ENCODE measurements at regions not wholly inside any gene's neighbourhood (a gene's known extent, or its start where the extent isn't known, plus 50 kb on each side); places are given as distances from the start of the nearest gene placed in this dataset.

DNA sequence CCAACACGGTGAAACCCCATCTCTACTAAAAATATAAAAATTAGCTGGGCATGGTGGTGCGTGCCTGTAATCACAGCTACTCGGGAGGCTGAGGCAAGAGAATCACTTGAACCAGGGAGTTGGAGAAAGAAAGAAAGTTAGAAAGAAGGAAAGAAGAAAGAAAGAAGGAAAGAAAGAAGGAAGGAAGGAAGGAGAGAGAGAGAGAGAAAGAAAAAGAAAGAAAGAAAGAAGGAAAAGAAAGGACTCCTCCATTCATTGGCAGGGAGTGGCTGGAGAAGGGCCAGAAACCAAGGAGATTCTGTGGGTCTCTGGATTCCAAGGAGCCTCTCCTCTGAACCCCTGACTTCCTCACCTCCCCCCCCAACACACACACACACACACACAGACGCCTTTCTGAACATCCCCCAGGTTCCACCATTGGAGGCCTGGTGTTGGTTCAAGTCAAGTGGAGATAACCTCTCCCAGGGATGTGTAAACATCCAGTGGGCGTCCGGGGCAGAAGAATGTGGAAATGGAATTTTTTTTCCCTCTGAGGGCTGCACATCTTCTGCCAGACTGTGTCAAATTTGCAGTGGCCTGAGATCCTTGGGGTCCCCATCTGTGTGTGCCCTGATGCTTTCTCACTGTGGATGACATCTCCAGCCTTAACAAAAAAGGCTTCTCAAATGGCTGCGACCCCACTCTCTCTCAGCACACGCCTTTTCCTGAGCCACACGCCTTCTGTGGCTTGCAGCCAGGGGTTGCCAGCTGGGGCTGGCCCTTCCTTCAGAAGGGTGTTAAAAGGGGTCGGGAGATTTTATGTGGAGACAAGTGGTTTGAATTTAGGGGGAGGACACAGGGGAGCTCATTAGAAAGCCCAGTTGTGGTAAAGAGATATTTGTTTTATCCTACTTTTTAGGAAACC lies 109.3 kb upstream of the HAND1 start:
- DNase-seq: no peak

DNA sequence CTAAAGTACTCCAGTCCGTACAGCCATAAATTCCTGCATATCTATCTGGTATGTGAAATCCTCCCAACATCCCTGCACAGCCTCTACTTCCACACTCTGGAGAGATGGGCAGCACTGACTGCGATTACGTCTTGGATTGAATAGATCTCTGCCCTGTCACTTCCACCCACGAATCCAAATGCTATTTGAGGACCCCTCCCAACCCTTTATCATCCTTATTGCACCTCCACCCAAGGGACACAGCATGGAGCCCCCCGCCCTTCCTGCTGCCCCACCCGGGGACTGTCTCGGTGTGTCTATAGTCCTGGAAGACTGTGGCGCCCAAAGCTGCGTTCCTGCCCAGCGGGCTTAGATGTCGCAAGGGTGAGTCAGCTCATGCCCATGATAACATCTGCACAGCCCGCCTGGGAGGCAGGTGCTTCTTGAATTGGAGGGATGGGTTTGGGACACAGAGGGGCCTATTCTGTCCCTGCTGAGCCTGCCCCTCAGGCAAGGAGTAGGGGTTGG lies 105.7 kb upstream of the HAND1 start:
- no peak for DNase-seq

DNA sequence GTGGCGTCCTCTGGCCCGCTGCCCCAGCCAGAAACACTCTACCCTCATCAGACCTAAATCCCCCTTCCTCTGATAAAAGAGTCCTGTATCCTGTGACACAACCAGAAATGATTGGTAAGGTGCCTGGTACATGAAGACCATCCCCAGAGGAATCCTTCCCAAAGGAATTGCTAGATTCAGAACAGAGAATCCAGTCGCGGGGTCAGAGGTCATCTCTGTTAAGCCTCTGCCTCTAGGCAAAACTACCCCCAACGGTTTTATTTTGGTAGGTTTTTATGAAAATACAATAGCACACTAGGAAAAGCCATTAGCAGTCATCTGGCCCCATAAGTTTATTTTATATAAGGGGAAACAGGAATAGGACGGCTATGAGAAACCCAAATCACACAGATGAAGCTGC lies 102.4 kb upstream of the HAND1 start:
- no peak for DNase-seq

DNA sequence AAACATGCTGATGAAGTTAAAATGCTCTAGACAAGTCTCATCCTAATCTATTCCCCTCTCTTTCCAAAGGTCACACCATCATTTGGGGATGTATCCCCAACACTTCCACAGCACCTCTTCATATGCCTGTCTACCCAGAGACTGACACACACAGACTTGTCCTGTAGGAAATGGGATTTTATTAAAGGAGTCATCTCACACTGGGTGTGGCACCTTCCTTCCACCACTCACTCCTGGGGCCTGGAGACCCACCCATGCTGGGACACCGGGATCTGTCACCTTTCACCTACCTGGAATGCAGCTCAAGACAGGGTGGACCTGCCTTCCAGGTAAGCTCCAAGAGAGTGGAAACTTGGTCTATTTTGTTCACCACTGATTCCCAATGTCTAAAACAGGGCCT lies 99.4 kb upstream of the HAND1 start:
- DNase-seq: no peak

DNA sequence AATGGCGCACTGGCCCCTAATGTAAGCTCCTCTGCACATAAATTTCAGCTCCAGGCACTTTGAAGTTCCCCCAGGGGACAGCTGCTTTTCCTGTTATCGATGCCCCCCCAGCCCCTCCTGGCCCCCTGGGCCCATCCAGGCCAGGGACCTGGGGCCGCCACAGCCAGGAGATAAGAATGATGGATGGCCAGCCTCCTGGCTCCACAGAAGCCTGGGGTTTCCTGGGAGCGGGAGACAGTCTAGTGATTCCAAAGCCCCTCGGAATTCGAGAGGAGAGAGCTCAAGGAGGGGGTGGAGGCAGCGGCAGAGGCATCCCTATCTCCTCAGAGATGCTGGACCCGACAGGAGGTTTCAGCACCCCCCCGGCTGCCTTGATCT lies 98.4 kb upstream of the HAND1 start:
- DNase-seq: no peak

DNA sequence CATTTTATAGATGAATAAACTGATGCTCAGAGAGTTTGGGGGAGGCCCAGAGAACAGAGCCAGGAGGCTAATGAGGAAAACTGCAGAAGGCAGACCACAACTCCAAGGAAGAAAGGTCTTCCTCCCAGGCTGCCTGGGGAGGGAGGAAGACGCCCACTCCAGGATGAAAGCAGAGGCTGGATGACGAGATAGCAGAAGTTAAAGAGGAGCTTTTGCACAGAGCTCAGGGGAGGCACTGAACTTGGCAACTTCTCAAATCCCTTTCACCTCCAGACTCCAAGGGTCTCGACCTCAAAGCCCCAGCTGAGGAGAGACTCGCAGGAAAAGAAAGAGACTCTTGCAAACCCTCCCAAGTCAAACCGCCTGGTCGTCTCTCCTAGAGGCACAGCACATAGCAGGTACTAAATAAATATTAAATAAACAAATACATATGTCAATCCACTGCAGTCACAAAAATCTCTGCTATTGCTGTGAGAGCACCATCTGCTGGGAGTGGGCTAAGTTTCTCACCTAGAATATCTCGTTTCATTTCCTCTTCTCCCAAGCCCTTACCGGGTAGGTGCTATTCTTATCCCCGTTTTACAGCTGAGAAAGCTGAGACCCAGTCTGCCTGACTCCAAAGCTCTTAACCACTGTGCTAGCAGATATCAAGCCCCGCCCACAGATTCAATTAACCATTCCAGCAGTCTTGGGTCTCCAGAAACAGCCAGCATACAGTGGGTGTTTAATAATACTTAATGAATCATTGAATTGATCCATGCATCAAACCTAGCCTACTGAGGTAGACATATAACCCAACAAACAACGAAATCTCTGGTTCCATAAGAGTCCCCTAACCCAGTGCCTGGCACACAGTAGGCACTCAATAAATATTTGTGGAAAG lies 97.8 kb upstream of the HAND1 start:
- DNase-seq: peak; percentile 19

DNA sequence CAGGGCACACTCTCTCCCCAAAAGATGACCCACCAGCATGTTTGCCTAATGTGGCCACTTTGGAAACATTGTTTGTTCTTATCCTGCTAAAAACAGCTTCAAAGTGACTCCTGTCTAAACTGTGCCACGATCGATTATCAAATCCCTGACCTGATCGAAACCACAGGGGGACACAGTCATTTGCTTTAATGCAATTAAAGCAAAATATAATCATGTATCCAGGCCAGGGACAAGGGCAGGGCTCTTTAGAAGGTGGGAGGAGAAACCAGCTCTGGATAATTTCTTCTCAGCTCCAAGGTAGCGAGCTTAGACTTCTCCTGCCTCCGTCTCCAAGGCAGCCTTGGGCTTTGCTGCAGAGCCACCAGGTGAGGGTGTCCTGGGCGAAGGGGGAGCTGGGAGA lies 95.0 kb upstream of the HAND1 start:
- no peak for DNase-seq

DNA sequence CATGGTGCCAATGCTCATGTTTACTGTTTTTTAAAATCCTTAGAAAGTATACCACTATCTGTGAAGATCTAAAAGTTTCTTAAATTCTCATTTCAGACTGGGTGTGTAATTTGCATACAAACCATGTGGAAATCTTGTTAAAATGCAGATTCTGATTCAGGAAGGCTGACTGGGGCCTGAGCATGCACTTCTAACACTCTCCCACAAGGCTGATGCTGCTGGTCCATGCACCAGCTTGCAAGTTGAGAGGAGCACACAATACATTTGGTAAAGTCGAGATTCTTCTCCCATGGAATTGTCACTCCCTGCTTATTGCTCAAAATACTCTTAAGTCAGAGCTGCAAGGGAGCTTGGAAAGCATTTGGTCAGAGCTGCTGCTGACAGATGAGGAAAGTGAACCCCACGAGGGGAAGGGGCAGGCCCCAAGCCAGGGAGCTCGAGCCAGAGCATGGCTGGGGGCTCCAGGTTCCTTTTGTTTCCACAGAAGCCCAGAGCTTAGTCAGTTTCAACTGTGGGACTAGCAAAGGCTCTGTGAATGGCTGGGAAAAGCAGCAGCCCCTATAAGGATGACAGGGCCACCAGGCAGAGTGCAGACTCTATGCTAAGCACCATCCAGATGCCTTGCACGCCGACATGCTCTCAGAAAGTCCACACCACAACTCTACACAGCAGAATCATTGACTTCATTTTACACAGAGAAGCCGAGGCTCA lies 93.5 kb upstream of the HAND1 start:
- no peak for DNase-seq

DNA sequence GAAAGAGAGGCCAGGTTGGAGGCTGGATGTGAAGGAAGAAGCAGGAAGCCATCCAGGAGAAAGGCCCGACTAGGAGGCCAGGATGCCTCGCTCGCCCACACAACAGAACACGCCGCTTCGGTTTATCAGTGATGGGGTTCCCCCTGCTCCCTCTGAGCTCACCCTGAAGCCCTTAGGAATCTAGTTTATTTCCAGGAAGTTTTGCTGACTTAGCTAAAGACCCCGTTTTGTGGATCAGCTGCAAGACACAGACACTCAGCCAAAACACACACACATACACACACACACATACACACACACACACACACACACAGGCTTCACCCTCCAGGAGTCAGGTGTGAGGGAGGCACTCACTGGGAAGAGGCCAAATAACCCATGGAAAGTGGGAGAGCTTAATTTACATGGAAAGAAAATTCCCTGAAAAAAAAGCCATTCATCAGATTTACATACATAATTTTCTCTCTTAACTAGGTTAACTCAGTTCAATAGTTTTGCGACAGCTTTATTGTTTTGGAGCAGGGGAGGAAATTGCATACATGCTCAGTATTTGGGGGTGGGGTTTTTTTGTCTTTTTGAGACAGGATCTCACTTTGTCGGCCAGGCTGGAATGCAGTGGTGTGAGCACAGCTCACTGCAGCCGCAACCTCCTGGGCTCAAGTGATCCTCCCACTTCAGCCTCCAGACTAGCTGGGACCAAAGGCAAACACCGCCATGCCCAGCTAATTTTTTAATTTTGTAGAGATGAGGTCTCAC lies 92.7 kb upstream of the HAND1 start:
- no peak for DNase-seq

DNA sequence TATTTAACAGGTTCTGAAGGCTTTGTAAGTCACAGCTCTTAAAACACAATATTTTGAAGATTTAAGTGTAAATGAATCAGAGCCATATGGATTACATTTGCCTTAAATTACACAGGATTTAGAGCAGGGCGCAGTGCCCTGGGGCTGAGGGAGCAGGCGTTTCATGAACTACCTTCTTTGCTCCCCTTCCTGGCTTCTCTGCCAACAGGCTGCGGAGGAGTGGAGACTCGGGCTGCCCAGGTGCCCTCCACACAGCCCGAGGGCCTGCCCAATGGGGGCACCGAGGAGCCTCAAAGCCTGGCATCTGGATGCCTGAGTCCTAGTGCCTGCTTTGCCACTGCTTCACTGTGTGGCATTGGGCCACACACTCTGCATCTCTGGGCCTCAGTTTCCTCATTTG lies 90.6 kb upstream of the HAND1 start:
- no peak for DNase-seq

DNA sequence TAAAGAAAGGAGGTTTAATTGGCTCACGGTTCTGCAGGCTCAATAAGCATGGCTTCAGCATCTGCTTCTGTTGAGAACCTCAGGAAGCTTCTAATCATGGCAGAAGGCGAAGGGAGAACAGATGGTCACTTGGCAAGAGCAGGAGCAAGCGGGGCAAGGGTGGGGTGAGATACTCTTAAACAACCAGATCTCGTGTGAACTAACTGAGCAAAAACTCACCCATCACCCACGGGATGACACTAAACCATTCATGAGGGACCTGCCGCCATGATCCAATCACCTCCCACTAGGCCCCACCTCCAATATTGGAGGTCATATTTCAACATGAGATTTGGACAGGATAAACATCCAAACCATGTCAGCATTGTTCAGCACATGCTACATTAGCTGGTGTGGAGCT lies 89.1 kb upstream of the HAND1 start:
- no peak for DNase-seq

DNA sequence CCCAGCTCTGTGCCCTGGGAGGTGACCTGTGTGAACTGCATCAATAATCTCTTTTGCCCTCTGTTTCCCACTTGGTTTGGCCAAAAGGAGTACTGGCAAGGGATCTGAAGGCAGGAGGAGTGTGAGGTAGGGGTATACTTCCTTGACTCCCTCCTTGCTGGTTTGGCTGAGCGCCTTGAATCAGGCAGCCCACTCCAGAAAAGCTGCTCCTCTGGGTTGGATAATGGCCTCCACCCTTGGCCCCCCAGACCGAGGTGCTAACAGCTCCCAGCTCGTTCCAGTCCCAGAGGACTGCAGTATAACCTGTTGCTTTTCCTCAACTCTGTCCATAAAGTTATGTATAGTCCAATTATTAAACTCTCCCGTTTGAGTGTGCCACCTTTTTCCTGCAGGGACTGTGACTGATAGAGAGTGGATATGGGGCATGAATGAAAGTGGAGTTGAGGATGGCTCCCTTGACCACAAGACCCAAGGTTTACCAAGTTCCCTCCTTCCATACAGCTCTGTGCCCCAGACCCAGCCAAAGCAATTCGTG lies 88.2 kb upstream of the HAND1 start:
- DNase-seq: no peak

DNA sequence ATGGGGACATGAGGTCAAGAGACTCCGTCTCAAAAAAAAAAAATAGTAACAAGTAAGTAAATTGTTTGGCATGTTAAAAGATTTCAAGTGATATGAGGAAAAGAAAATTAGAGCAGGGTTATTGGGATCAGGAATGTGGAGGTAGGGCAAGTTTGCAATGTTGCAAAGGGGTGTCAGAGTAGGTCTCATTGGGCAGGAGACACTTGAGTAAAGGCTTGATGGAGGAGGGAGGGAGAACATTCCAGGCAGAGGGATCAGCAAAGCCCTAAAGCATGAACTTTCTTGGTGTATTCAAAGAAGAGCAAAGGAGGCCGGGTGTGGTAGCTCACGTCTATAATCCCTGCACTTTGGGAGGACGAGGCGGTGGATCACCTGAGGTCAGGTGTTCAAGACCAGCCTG lies 87.1 kb upstream of the HAND1 start:
- DNase-seq: no peak

DNA sequence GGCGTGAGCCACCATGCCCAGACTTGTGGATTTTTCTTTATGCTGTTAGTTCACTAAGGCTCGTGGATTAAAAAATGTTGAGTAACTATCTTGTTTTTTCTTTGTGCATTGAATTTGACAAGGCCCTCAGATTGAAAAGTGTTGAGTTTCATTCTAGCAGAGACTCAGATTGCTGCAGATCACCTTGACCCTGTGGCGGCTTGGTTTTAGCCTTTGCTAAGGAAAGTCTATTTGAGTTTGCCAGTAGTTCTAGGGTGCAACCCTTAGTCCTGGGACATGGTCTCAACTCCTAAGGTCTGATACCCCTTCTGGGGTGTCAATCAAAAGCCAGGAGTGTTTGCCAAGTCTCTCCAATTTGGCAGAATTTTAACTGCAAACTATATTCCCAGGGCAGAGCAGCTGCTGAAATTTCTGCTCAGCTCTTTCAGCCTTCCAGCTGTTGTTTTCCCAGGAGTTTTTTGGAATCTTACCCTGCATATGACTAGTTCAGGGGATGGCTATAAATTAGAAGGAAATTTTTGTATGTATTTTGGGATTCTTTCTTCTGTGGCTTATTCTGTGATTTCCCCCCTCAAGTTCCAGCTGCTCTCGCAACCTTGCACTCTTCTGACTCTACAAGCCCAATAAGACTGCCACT lies 84.3 kb upstream of the HAND1 start:
- DNase-seq: no peak

DNA sequence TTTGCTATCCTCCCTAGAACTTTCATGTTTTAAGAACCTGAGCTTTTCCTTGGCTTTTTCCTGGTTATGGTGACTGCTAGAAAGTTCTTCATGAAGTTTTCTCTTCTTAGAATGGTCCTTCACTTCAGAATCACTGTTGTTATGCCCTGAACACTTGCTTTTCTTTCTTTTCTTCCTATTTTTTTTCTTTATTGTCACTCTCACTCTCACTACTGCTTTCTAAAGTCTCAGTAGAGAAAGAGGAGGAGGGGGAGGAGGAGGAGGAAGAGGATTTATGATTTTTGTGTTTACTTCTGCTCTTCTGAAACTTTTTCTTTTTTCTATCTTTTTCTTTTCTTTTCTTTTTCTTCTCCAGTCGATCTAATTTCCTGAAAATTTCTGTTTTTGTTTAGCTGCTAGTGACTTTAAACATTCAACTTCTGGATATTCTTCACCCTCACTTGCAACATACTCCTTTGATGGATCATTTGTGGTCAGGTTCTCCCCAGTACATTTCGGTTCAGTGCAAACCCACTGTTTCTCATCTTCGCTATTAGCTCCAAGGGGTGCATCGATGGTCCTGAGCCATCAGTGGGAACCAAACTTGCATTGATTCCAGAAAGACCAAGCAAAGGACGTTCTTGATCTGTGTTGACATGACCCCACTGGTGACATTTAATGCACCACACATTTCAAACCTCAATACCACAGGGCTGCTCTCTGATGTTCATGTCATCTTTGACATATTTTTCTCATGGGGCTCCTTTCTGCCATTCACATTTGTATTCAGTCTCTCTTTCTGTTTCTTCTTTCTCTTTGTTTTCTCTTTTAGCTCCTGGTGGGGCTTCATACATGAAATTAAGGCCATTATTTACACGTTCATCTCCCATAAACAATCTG lies 81.6 kb upstream of the HAND1 start:
- no peak for DNase-seq

DNA sequence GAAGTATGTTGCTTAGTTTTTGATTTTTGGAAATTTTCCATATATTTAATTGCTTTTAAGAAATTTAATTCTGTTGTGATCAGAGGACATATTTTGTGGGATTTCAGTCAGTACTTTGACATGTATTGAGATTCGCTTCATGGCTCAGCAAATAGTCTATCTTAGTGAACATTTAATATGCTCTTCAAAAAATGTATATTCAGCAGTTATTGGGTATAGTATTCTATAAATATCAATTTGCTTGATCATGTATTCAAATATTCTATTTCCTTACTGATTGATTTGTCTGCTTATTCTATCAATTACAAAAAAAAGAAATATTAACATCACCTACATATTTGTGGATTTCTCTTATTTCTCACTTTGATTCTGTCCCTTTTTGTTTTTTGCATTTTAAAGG lies 79.5 kb upstream of the HAND1 start:
- DNase-seq: no peak

DNA sequence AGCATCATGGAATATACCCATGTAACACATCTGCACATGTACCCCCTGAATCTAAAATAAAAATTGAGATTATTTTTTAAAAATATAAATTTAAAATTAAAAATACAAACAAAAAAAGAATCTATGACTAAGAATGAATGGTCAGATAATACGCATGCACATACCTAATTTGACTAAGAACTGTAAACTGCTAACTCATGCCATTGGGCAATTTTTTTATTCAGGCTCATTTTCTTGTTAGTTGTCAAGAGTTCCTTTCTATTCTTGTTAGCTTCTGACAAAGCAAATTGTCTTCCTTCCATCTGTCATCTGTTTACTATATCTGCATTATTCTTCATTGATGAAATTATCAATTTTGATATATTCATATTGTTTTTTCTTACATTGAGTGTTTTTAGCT lies 69.5 kb upstream of the HAND1 start:
- DNase-seq: peak; percentile 25

DNA sequence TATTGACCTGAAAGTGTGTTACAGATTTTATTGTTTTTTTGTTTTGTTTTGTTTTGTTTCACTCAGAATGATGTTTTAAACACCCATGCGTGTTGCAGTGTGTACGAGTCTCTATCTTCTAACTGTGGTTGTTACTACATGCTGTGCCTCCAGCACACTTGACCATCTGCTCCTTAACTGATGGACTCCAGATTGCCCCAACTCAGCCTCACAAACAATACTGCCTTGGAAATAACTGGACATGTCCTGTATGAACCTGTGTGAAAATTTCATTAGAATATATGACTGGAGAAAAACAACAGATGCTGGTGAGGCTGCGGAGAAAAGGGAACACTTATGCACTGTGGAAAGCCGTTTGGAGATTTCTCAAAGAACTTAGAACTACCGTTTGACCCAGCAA lies 68.7 kb upstream of the HAND1 start:
- DNase-seq: no peak

DNA sequence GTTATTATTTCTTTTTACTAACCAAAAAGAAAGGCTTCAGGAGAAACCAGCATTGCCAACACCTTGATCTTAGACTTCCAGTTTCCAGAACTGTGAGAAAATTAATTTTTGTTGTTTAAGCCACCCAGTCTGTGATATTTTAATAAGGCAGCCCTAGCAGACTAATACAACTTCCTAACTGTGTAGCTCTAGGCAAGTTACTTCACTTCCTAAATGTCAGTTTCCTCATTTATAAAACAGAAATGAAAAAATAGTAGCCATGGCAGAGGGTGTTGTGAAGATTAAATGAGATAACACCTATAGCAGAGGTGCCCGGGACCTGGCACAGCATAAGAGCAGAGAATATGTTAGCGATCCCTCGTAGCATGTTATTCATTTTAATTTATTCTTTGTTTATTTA lies 66.6 kb upstream of the HAND1 start:
- peak; percentile 15 for DNase-seq

DNA sequence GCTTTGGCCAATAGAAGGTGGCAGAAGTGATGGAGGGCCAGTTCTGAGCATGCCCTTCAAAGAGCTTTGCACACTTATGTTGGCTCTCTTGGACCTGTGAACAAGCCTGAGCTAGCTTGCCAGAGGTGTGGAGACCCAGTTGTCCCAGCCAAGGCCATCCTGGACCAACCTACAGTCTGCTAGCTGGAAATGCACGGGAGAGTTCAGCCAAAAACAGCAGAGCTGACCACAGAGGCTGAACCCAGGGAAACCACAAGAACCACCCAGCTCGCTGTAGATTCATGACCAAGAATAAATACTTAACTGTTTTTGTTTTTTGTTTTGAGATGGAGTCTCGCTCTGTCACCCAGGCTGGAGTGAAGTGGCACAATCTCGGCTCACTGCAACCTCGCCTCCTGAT lies 65.4 kb upstream of the HAND1 start:
- DNase-seq: no peak

DNA sequence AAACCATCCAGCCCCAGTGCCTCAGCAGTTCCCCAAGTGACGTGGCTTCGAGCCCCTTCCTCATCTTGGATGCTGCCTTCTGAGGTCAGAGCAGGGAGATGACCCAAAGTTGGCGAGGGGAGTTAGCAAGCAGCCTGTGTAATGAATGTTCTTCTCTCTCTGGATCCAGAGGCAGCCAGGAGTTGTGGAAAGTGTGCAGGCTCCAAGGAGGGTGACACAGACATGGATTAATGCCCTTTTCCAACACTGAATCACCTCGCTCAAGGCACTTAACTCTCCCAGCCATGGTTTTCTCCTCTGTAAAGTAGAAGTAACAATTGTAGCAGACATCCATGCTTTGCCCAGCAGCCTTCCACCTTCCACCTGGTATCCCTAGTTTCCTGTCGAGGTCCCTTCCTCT lies 64.6 kb upstream of the HAND1 start:
- DNase-seq: no peak

Data from hematopoietic multipotent progenitor cell treated with erythropoietin and hydrocortisone succinate and interleukin-3 and kit ligand, for 4 days (in vitro differentiated cells).